ENCODE measurements at regions not wholly inside any gene's neighbourhood (a gene's known extent, or its start where the extent isn't known, plus 50 kb on each side); places are given as distances from the start of the nearest gene placed in this dataset.
"Not testable (repeated sequence)": the region's sequence is repeated elsewhere in the genome, so short reads cannot be mapped to it uniquely, and the experiment has no call there.

GRCh38 chr12:105457026-105457425, 126.5 kb downstream of the C12orf75 start:
- peak; percentile 55 for DNase-seq (ENCODE audit: low spot score)

- no peak for DNase-seq (ENCODE audit: low spot score)
Observed at GRCh38 chr12:105459760-105460330, 129.4 kb downstream of the C12orf75 start.

DNA sequence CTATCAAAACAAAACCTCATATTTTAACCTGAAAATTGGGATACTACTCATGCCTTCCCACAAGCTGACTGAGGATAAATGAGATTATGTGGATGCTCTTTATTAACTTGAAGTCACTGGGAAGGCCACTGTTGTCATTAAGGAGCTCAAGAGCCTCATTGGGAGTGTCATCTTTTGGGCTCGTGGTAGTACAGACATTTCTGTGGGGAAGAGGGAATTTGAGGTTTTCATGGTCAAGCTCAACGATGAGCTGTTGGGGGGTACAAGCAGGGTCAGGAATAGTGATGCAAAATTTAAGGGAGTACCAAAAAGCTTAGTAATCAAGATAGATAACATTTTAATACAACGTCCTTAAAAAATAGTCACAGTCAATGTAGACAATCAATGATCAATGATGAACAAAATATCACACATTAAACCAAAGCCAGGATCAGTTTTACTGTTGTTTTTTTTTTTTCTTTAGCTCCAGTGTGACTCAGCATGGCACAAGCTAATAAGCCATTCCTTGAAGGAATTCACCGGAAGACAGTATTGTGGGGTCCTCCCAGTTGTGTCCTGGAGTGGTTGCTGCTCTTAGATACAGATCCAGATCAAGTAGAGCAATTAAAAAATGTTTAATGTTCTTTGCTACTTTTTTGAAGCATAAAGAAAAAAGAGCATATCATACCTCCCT, 130.9 kb downstream of the C12orf75 start:
- DNase-seq (ENCODE audit: low spot score) = no peak

- DNase-seq (ENCODE audit: low spot score) = no peak
Observed at GRCh38 chr12:105461944-105462762, 131.7 kb downstream of the C12orf75 start.

- DNase-seq (ENCODE audit: low spot score) = no peak
Observed at GRCh38 chr12:105462831-105463230, 132.3 kb downstream of the C12orf75 start.

DNA sequence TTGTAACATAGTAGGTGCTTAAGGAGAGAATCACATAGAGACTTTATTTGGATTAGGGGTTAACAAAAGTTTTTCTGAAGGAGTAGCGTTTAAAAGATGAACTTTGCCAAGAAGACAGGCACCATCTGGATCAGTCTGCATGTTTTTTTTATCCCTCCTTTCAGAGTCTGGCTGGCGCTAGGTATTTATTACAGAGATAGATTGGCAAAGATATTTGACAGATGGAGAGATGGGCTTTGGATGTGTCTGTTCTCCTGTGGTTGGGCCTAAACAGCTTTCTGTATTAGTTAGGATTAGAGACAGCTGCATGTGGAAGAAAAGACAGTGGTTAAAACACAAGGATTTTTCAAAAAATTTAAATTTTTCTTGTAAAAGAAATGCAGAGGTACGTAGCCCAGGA, 133.9 kb downstream of the C12orf75 start:
- DNase-seq (ENCODE audit: low spot score) = no peak

DNA sequence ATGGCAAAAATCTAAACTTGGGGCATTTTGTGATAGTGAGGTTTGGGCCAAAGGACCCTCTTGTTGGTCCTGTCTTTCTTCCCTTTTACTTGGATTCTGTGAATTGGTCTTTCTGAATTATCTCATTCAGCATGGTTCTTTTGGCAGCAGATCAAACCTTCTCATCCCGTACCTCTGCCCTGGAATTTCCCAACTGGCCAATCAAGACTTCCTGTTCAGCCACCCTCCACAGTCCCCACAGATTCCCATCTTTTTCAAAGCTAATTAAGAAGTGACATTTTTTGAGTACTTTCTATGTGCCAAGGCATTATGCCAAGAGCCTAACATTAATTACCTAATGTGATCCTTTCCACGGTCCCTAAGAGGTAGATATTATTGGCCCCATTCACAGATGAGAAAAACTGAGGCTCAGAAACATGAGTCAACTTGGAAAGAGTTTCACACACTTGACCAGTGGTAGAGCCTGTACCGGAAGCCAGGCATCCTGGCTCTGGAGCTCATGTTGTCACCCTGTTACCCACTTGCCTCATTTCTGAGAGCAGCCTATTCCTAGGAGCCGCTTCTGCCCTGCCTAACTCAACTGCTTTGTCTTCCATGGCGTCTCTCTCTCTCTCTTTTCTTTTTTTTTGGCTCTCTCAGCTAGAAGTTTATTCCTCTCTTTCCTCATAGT, 135.9 kb downstream of the C12orf75 start:
- DNase-seq (ENCODE audit: low spot score) = no peak

GRCh38 chr12:105466901-105467598, 136.6 kb downstream of the C12orf75 start:
- DNase-seq (ENCODE audit: low spot score) = no peak

DNA sequence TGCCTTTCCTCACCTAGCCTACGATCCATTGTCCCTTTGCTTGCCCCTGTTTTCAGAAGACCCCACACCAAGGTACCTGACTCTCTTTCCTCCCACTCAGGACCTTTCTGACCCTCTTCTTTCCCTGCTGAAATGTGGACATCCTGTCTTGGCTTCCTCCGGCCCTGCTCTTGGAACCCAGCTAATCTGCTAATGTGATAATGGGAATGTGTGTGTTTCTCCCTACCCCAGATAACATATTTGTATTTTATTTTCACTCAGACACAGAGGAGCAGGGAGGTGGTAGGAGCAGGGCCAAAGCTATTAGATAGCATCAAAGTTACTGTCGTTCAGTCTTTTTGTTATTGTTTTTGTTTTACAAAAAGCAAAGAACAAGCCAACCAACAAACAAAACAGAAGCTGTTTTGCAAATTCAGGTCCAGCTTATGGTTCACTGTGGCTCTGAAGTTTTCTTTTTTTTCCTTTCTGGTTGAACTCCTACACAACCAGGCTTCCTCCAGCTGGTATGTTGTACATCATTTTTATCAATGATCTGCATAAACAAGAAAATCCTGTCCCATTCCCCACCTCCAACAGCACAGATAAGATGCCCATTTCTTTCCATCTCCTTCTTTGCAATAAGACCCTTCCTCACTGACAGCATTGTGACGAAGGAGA, 137.3 kb downstream of the C12orf75 start:
- DNase-seq (ENCODE audit: low spot score) = no peak

- DNase-seq (ENCODE audit: low spot score) = no peak
Observed at GRCh38 chr12:105468464-105468863, 138.0 kb downstream of the C12orf75 start.

- no peak for DNase-seq (ENCODE audit: low spot score)
Observed at GRCh38 chr12:105469211-105469610, 138.7 kb downstream of the C12orf75 start.

GRCh38 chr12:105469701-105470100, 139.2 kb downstream of the C12orf75 start:
- DNase-seq (ENCODE audit: low spot score) = no peak

DNA sequence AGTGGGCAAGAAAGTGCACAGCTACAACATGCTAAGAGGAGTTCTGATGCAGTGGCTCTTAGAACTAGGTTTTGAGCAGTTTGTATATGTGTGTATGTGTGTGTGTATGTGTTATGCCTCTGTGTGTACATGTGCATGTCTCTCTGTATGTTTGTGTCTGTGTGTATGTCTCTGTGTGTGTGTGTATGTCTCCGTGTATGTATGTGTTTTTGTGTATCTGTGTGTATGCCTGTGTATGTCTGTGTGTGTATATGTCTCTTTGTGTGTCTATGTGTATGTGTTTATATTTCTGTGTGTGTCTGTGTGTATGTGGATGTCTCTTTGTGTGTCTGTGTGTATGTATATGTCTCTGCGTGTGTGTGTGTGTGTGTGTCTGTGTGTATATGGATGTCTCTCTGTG, 139.6 kb downstream of the C12orf75 start:
- DNase-seq (ENCODE audit: low spot score) = no peak

GRCh38 chr12:105470601-105471000, 140.1 kb downstream of the C12orf75 start:
- no peak for DNase-seq (ENCODE audit: low spot score)

- DNase-seq (ENCODE audit: low spot score) = no peak
Observed at GRCh38 chr12:105474672-105475071, 144.2 kb downstream of the C12orf75 start.

GRCh38 chr12:105476616-105477015, 146.1 kb downstream of the C12orf75 start:
- DNase-seq (ENCODE audit: low spot score) = no peak

DNA sequence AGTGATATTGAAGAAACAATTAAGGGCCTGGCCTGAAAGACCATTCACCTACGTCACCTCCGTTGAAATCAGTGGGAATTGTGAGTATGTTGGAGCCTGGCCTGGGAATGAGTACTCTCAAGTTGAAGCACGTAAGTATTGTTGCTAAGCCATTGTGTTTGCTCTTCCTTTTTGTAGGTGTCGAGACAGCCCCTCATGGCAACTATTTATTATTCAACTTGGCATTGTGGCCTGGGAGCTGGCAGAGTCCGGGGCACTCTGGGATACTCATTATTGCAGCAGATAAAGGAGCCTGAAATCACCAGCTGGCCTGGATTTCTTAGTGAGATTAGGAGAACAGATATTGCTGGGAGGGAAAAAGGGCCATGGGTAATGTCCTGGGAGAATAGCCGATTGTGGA, 147.4 kb downstream of the C12orf75 start:
- DNase-seq (ENCODE audit: low spot score) = no peak

DNA sequence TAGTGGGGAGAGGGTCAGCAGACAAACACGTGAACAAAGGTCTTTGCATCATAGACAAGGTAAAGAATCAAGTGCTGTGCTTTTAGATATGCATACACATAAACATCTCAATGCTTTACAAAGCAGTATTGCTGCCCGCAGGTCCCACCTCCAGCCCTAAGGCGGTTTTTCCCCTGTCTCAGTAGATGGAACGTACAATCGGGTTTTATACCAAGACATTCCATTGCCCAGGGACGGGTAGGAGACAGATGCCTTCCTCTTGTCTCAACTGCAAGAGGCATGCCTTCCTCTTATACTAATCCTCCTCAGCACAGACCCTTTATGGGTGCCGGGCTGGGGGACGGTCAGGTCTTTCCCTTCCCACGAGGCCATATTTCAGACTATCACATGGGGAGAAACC, 148.3 kb downstream of the C12orf75 start:
- DNase-seq (ENCODE audit: low spot score) = not testable (repeated sequence)

GRCh38 chr12:105479710-105480109, 149.2 kb downstream of the C12orf75 start:
- DNase-seq (ENCODE audit: low spot score) = no peak

DNA sequence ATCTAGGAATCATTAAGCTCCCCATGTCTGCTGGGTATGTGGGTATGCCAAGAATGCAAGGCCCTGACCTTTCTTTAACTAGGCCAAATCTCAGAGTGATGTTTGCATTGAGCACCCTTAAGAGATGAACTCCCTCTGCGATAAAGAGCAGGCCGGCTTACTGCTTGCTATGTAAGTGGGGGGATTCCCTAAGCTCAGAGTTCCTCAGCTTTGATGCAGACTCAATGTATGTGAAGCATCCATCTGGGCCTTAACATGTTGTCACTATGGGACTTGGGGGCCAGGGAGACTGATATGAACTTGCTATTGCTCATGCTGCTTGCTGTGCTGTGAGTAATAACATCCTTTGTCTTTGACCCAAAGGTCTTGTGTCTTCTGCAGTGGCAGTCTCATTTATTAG, 149.7 kb downstream of the C12orf75 start:
- DNase-seq (ENCODE audit: low spot score) = peak; percentile 35

Measured in cerebellar cortex (tissue), 1 donor.